ENCODE measurements at regions not wholly inside any gene's neighbourhood (a gene's known extent, or its start where the extent isn't known, plus 50 kb on each side); places are given as distances from the start of the nearest gene placed in this dataset.
"Not testable (repeated sequence)": the region's sequence is repeated elsewhere in the genome, so short reads cannot be mapped to it uniquely, and the experiment has no call there.

DNA sequence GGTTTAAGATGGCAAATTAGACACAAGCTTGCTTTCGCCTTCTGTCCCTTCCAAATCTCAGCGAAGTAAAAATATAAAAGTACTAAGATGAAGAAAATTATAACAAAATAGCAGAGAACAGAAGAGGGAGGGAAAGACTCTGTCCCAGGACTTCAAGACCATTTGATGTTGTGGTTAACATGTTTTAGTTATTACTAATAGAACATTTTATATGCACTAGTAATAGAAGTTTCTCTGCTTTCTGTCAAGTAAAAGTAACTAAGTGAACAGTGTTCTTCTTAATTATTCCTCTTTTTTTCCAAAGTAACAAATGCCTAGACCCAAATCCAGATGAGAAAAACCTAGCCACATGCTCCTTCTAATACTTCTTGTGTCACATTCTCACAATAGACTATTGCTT, 85.1 kb upstream of the DAAM1 start:
- DNase-seq (ENCODE audit: low read depth, low spot score): peak; percentile 20

- no peak for DNase-seq (ENCODE audit: low read depth, low spot score)
Observed at GRCh38 chr14:59107819-59108218, 80.6 kb upstream of the DAAM1 start.

DNA sequence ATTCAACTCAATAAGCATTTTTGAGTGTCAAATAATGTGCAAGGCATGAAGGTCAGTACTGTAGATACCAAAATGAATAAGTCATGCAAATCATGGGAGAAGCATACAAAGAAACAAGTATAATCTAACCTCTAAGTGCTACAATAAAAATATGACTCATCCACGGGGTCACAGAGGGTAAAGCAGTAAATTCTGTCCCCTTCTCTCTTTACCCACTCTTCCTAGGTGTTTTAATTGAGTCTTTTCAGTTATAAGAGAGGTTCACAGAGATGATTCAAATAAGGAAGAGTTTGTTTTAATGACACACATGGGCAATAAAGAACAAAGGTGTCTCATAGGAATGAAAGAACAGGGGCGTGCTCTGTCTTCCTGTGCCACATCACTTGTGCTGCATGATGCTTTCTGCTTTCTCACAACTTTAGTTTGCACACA, 71.5 kb upstream of the DAAM1 start:
- no peak for DNase-seq (ENCODE audit: low read depth, low spot score)

- no peak for DNase-seq (ENCODE audit: low read depth, low spot score)
Observed at GRCh38 chr14:59117754-59118528, 70.5 kb upstream of the DAAM1 start.

DNA sequence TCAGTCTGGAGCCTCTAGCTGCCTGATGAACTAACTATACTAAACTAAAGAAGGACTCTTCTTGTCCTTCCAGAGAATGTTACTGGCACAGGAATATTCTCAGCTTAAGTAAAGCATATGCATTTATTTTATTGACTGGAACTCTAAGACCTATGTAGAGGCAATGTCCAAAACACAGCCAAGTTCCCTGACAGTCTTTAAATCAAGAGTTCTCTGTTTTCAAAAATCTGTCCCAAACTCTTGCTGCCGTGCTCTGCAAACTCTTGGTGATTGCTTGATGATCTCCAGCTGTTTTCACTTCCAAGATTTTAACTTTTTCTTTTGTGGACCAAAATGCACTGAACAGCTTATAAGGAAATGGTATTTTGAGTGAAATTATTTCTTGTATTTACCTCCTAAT, 67.5 kb upstream of the DAAM1 start:
- DNase-seq (ENCODE audit: low read depth, low spot score): no peak

DNA sequence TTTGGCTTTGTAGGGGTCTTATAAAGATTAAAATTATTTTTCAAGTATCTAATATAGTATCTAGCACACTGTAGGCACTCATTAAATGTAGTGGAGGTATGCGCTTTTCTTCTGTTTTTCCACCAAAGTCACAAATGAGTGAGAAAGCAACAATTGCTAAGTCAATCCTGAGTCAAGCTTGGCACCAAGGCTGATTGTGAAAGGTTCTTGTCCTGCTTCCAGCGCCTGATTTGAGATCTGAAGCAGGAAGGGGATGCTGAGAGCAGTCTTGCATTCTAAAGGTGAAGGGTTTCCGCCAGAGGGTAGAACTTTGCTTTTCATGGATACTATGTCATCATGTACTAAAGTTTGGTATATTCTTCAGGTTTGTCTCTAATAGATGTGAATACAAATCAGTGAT, 64.9 kb upstream of the DAAM1 start:
- DNase-seq (ENCODE audit: low read depth, low spot score): peak; percentile 26

- DNase-seq (ENCODE audit: low read depth, low spot score): peak; percentile 41
Observed at GRCh38 chr14:59123975-59124374, 64.5 kb upstream of the DAAM1 start.

- DNase-seq (ENCODE audit: low read depth, low spot score): no peak
Observed at GRCh38 chr14:59125156-59125555, 63.3 kb upstream of the DAAM1 start.

GRCh38 chr14:59126714-59127436, 61.6 kb upstream of the DAAM1 start:
- DNase-seq (ENCODE audit: low read depth, low spot score): peak; percentile 71

DNA sequence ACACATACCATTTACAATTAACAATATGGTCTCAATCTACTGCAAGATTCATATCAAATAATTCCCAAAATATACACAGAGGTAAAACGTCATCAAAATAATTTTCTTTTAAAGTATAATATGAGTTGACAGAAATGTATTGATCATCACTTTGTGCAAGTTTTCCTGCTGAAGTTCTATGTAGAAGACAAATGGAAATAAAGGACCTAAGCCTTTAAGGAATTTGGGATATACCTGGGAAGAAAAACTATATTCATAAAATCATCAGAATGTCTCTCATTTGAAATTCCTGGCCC, 61.1 kb upstream of the DAAM1 start:
- DNase-seq (ENCODE audit: low read depth, low spot score): no peak

DNA sequence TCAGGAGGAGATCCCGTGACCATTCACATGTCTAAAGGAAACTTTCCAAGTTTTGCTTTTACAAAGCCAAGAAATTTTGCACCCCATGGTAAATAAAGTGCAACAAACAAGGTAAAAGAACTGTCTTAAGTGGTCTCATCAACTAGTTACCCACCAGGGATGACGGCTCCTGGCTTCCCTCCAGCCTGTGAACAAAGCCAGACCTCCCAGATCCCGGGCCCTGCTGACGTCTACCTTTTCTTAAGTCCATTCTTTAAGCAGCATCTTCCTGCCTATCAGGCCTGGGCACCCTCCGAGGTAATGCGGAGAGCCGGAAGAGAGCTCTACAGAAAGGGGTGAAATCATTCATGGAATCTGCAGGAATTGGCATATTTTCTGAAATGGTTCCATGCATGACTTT, 58.0 kb upstream of the DAAM1 start:
- no peak for DNase-seq (ENCODE audit: low read depth, low spot score)

DNA sequence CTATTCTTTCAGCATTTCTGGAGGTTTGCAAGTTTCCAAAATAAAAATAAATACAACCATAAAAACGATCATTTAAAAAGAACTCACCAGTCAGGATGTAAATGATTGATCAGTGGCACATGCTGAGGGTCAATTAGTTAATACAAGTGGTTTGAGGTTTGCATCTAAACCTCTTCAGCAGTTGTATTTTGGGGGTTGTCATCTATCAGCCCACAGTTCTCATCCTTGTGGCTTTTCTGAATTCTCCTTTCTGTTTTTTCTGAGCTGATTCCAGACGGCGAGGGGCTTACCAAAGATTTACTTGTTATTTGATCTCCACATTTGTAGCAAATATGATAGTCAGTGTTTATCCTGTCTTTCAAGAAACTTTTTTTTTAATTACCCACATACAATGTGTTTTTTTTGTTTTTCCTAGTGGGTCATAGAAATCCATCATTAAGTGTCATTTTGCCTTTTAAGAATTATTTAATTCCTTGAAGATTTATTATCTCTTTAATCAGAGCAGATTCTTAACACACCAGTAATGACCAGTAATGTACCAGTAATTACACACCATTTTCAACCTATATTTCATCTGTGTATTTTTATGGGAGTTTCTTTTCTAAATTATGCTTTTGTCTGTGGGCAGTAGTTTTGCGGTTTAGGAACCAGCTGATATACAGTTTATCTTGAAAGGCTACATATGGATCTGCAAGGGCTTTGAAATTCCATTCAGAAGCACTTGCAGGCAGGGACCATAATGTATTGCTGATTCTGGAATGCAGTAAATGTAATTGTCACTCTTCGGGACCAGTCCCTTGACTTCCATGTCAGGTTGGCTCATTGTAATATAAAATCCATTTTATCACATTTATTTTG, 56.3 kb upstream of the DAAM1 start:
- no peak for DNase-seq (ENCODE audit: low read depth, low spot score)

DNA sequence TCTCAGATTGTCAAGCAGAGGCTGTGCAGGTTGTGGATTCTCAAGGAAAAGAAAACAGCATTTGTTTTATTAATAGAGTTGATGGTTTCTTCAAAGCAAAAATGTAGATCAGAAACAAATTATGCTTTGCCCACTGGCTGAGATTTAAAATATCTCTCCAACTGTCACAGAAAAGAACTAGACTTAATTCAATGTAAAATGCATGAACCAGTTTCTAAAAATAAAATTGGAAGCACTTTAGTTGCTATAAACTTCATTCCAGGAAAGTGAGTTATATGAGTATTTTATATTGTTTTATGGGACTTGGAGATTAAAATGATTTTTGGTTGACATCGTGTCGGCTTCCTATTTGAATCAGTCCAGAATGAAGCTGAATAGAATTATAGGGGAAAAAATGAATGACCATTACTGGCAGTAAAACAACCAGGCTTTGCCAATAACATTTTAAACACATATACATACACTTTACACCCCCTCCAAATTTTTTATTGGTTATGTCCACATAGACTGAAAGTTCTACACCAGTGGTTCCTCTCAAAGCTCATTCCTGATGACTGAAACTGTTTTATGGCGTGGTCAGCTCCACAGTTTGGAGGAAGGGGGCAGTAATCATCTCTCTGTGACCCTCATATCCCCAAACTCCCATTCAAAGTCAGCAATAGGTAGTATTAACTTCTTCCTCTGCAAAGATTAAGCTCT, 55.5 kb upstream of the DAAM1 start:
- DNase-seq (ENCODE audit: low read depth, low spot score): no peak

DNA sequence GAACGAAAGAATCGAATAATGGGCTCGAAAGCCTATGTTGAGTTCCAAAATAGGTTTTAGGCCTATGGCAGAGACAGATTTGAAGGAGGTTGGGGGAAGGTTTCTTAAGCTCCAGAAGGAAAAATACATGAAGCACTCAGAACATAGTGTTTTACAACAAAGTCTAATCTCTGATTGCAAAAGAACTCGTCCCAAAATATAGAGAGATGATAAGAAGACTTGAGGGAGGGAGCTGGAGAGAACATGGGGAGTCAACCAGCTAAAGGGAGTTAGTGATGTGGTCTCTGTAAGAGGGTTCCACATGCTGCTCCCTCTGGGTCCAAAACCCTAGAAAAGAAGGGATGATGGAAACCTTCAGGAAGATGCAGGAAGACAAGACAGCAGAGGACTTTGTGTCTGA, 54.8 kb upstream of the DAAM1 start:
- DNase-seq (ENCODE audit: low read depth, low spot score): no peak

GRCh38 chr14:59134307-59134706, 54.2 kb upstream of the DAAM1 start:
- no peak for DNase-seq (ENCODE audit: low read depth, low spot score)

GRCh38 chr14:59137256-59137655, 51.2 kb upstream of the DAAM1 start:
- no peak for DNase-seq (ENCODE audit: low read depth, low spot score)

- DNase-seq (ENCODE audit: low read depth, low spot score): not testable (repeated sequence)
Observed at GRCh38 chr14:59138576-59138975, 49.9 kb upstream of the DAAM1 start.

All from astrocyte of the hippocampus (primary cell).